T-helper 2 cell treated with Interferon-gamma antibody and Interleukin-4, amounts not matched to agents 5 μg/mL and 100 μg/mL, for 36 hours (primary cell): ENCODE measurements at regions not wholly inside any gene's neighbourhood (a gene's known extent, or its start where the extent isn't known, plus 50 kb on each side); places are given as distances from the start of the nearest gene placed in this dataset.

ENCODE experiments used
- DNase-seq: peaks from one replicate; pipeline ENCODE4 v3.0.0; 2021; ENCODE audit warnings: low spot score
- H3K27ac Mint-ChIP-seq: one replicate; pipeline ENCODE4 v1.8.0; 2021; ENCODE audit warnings: mild to moderate bottlenecking, mixed read lengths
- H3K27me3 Mint-ChIP-seq: one replicate; pipeline ENCODE4 v1.8.0; 2021; ENCODE audit warnings: low read depth, mixed read lengths
- H3K36me3 Mint-ChIP-seq: one replicate; pipeline ENCODE4 v1.8.0; 2021; ENCODE audit warnings: low read depth, mixed read lengths
- H3K4me1 Mint-ChIP-seq: one replicate; pipeline ENCODE4 v1.8.0; 2021; ENCODE audit warnings: low read depth, mixed read lengths
- H3K4me3 Mint-ChIP-seq: one replicate; pipeline ENCODE4 v1.8.0; 2022; ENCODE audit warnings: mild to moderate bottlenecking, moderate library complexity, mixed read lengths
- H3K9me3 Mint-ChIP-seq: one replicate; pipeline ENCODE4 v1.8.0; 2021; ENCODE audit warnings: mixed read lengths

- Mint-ChIP-seq H3K4me1 (peaks cover 2% of the 10 kb centered on the region), H3K4me3 (no peak overlapping the region), H3K27ac (no peak overlapping the region), H3K9me3 (no peaks in the 10 kb centered on the region), H3K27me3 (no peaks in the 10 kb centered on the region), H3K36me3 (no peaks in the 10 kb centered on the region)
- DNase-seq = no peak
Observed at GRCh38 chr14:23829736-23830471, 123.7 kb upstream of the DHRS4 start.

- Mint-ChIP-seq H3K27me3 (no peaks in the 10 kb centered on the region), H3K4me1 (peaks cover 2% of the 10 kb centered on the region), H3K27ac (no peak overlapping the region), H3K4me3 (no peak overlapping the region), H3K9me3 (no peaks in the 10 kb centered on the region), H3K36me3 (no peaks in the 10 kb centered on the region)
- no peak for DNase-seq
Observed at GRCh38 chr14:23831596-23831995, 122.0 kb upstream of the DHRS4 start.

GRCh38 chr14:23861666-23862065 is 91.9 kb upstream of the DHRS4 start:
- Mint-ChIP-seq H3K4me3 (no peak overlapping the region), H3K36me3 (no peaks in the 10 kb centered on the region), H3K27ac (no peak overlapping the region), H3K27me3 (no peaks in the 10 kb centered on the region), H3K9me3 (no peaks in the 10 kb centered on the region), H3K4me1 (no peaks in the 10 kb centered on the region)
- DNase-seq = no peak

- no peaks in the 10 kb centered on the region for H3K9me3 Mint-ChIP-seq
- H3K36me3 Mint-ChIP-seq = no peaks in the 10 kb centered on the region
- H3K27ac Mint-ChIP-seq = no peak overlapping the region
- H3K27me3 Mint-ChIP-seq = no peaks in the 10 kb centered on the region
- no peaks in the 10 kb centered on the region for H3K4me1 Mint-ChIP-seq
- no peak overlapping the region for H3K4me3 Mint-ChIP-seq
- DNase-seq = no peak
Observed at GRCh38 chr14:23862513-23862912, 91.1 kb upstream of the DHRS4 start.

GRCh38 chr14:23863836-23864235 is 89.7 kb upstream of the DHRS4 start:
- DNase-seq = no peak
- Mint-ChIP-seq H3K27ac (no peak overlapping the region), H3K36me3 (no peaks in the 10 kb centered on the region), H3K9me3 (no peaks in the 10 kb centered on the region), H3K4me1 (no peaks in the 10 kb centered on the region), H3K27me3 (no peaks in the 10 kb centered on the region), H3K4me3 (no peak overlapping the region)

GRCh38 chr14:23864259-23864658 is 89.3 kb upstream of the DHRS4 start:
- H3K27me3 Mint-ChIP-seq = no peaks in the 10 kb centered on the region
- no peaks in the 10 kb centered on the region for H3K4me1 Mint-ChIP-seq
- no peak overlapping the region for H3K27ac Mint-ChIP-seq
- H3K4me3 Mint-ChIP-seq = no peak overlapping the region
- no peak for DNase-seq
- H3K36me3 Mint-ChIP-seq = no peaks in the 10 kb centered on the region
- no peaks in the 10 kb centered on the region for H3K9me3 Mint-ChIP-seq

GRCh38 chr14:23864861-23865260 is 88.7 kb upstream of the DHRS4 start:
- no peak overlapping the region for H3K4me3 Mint-ChIP-seq
- no peaks in the 10 kb centered on the region for H3K27me3 Mint-ChIP-seq
- no peaks in the 10 kb centered on the region for H3K4me1 Mint-ChIP-seq
- H3K9me3 Mint-ChIP-seq = no peaks in the 10 kb centered on the region
- DNase-seq = no peak
- no peak overlapping the region for H3K27ac Mint-ChIP-seq
- H3K36me3 Mint-ChIP-seq = no peaks in the 10 kb centered on the region

- H3K36me3 Mint-ChIP-seq = no peaks in the 10 kb centered on the region
- H3K9me3 Mint-ChIP-seq = no peaks in the 10 kb centered on the region
- H3K4me1 Mint-ChIP-seq = no peaks in the 10 kb centered on the region
- no peak for DNase-seq
- no peaks in the 10 kb centered on the region for H3K27me3 Mint-ChIP-seq
- H3K4me3 Mint-ChIP-seq = no peak overlapping the region
- H3K27ac Mint-ChIP-seq = no peak overlapping the region
Observed at GRCh38 chr14:23865502-23865901, 88.1 kb upstream of the DHRS4 start.

GRCh38 chr14:23866269-23866668 is 87.3 kb upstream of the DHRS4 start:
- Mint-ChIP-seq H3K9me3 (no peaks in the 10 kb centered on the region), H3K27me3 (no peaks in the 10 kb centered on the region), H3K4me1 (no peaks in the 10 kb centered on the region), H3K36me3 (no peaks in the 10 kb centered on the region), H3K27ac (no peak overlapping the region), H3K4me3 (no peak overlapping the region)
- DNase-seq = no peak

GRCh38 chr14:23869078-23869719 is 84.4 kb upstream of the DHRS4 start:
- H3K27me3 Mint-ChIP-seq = no peaks in the 10 kb centered on the region
- no peak overlapping the region for H3K27ac Mint-ChIP-seq
- DNase-seq = no peak
- no peak overlapping the region for H3K4me3 Mint-ChIP-seq
- H3K9me3 Mint-ChIP-seq = peaks cover 6% of the 10 kb centered on the region
- no peaks in the 10 kb centered on the region for H3K36me3 Mint-ChIP-seq
- H3K4me1 Mint-ChIP-seq = no peaks in the 10 kb centered on the region

- Mint-ChIP-seq H3K36me3 (no peaks in the 10 kb centered on the region), H3K27ac (no peak overlapping the region)
Observed at GRCh38 chr14:23876160-23876750, 77.3 kb upstream of the DHRS4 start.

GRCh38 chr14:23877111-23877510 is 76.5 kb upstream of the DHRS4 start:
- Mint-ChIP-seq H3K27me3 (no peaks in the 10 kb centered on the region), H3K9me3 (peaks cover 6% of the 10 kb centered on the region), H3K36me3 (no peaks in the 10 kb centered on the region), H3K4me1 (peaks cover 14% of the 10 kb centered on the region), H3K4me3 (peak overlapping the region; percentile 7), H3K27ac (peak overlapping the region; percentile 61)
- peak; percentile 52 for DNase-seq

More at GRCh38 chr14:23876160-23876750, 77.3 kb upstream of the DHRS4 start:
- Mint-ChIP-seq H3K4me3 (no peak overlapping the region), H3K4me1 (peaks cover 14% of the 10 kb centered on the region), H3K27me3 (no peaks in the 10 kb centered on the region), H3K9me3 (peaks cover 6% of the 10 kb centered on the region)
- DNase-seq = no peak

- Mint-ChIP-seq H3K9me3 (peaks cover 6% of the 10 kb centered on the region), H3K4me1 (peaks cover 14% of the 10 kb centered on the region), H3K27me3 (no peaks in the 10 kb centered on the region), H3K4me3 (no peak overlapping the region), H3K27ac (no peak overlapping the region), H3K36me3 (no peaks in the 10 kb centered on the region)
- DNase-seq = peak; percentile 51
Observed at GRCh38 chr14:23877538-23878180, 75.9 kb upstream of the DHRS4 start.

- Mint-ChIP-seq H3K27me3 (peaks cover 6% of the 10 kb centered on the region), H3K4me3 (no peak overlapping the region), H3K9me3 (no peaks in the 10 kb centered on the region), H3K4me1 (peaks cover 14% of the 10 kb centered on the region), H3K36me3 (no peaks in the 10 kb centered on the region), H3K27ac (no peak overlapping the region)
- no peak for DNase-seq
Observed at GRCh38 chr14:23881282-23881681, 72.3 kb upstream of the DHRS4 start.
